ENCODE measurements at regions not wholly inside any gene's neighbourhood (a gene's known extent, or its start where the extent isn't known, plus 50 kb on each side); places are given as distances from the start of the nearest gene placed in this dataset.

GRCh38 chr5:10155897-10156667, 93.6 kb downstream of the ATPSCKMT start:
- TF ChIP-seq ZFX (IDR thresholded peaks at IDR 0.05) (no peak), EGR1 (IDR thresholded peaks at IDR 0.05; ENCODE audit: low read depth) (no peak), EZH2phosphoT487 (IDR thresholded peaks at IDR 0.05; ENCODE audit: borderline replicate concordance) (no peak), SIN3A (IDR thresholded peaks at IDR 0.05; ENCODE audit: low read depth) (no peak), EZH2 (IDR thresholded peaks at IDR 0.05) (no peak), POLR2AphosphoS5 (IDR thresholded peaks at IDR 0.05; ENCODE audit: low read depth, low read length) (no peak), FOSL1 (IDR thresholded peaks at IDR 0.05; ENCODE audit: low read depth) (no peak), CEBPB (IDR thresholded peaks at IDR 0.05; ENCODE audit: low read depth) (no peak), ZNF274 (IDR thresholded peaks at IDR 0.05; ENCODE audit: low read depth, low read length) (no peak), TCF7L2 (IDR thresholded peaks at IDR 0.05; ENCODE audit: borderline replicate concordance, extremely low read depth, insufficient read depth, insufficient read length) (no peak)
- TF ChIP-seq, protein P1, sequence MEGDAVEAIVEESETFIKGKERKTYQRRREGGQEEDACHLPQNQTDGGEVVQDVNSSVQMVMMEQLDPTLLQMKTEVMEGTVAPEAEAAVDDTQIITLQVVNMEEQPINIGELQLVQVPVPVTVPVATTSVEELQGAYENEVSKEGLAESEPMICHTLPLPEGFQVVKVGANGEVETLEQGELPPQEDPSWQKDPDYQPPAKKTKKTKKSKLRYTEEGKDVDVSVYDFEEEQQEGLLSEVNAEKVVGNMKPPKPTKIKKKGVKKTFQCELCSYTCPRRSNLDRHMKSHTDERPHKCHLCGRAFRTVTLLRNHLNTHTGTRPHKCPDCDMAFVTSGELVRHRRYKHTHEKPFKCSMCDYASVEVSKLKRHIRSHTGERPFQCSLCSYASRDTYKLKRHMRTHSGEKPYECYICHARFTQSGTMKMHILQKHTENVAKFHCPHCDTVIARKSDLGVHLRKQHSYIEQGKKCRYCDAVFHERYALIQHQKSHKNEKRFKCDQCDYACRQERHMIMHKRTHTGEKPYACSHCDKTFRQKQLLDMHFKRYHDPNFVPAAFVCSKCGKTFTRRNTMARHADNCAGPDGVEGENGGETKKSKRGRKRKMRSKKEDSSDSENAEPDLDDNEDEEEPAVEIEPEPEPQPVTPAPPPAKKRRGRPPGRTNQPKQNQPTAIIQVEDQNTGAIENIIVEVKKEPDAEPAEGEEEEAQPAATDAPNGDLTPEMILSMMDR (IDR thresholded peaks at IDR 0.05 in 2 of 3, conservative IDR thresholded peaks at IDR 0.05 in 1 of 3; ENCODE audit: borderline replicate concordance in 1 of 3, insufficient read depth in 1 of 3, low read depth in 2 of 3, low read length in 2 of 3), result no peak
